GM12873 (cell line): ENCODE measurements at regions not wholly inside any gene's neighbourhood (a gene's known extent, or its start where the extent isn't known, plus 50 kb on each side); places are given as distances from the start of the nearest gene placed in this dataset.

ENCODE experiments used
- CTCF ChIP-seq: IDR thresholded peaks from 2 replicates; pipeline ENCODE4 v1.5.1; 2012; ENCODE audit warnings: low read depth, mild to moderate bottlenecking, moderate library complexity, low read length, control low read depth; ENCODE audit not compliant: insufficient read depth; ENCODE audit errors: missing control alignments

GRCh38 chr6:3965071-3965718 is 113.7 kb downstream of the FAM217A start:
- no peak for TF ChIP-seq CTCF

- TF ChIP-seq CTCF, result no peak
Observed at GRCh38 chr6:3966426-3966825, 112.5 kb downstream of the FAM217A start.

- no peak for TF ChIP-seq CTCF
Observed at GRCh38 chr6:3970097-3970496, 108.8 kb downstream of the FAM217A start.

GRCh38 chr6:3977875-3978711 is 100.8 kb downstream of the FAM217A start:
- peak; percentile 71 for TF ChIP-seq CTCF

- TF ChIP-seq CTCF, result no peak
Observed at GRCh38 chr6:3981917-3982316, 97.0 kb downstream of the FAM217A start.

- TF ChIP-seq CTCF, result no peak
Observed at GRCh38 chr6:3983778-3984177, 95.2 kb downstream of the FAM217A start.

- TF ChIP-seq CTCF, result no peak
Observed at GRCh38 chr6:3984494-3984893, 94.4 kb downstream of the FAM217A start.
